ENCODE measurements at regions not wholly inside any gene's neighbourhood (a gene's known extent, or its start where the extent isn't known, plus 50 kb on each side); places are given as distances from the start of the nearest gene placed in this dataset.

DNA sequence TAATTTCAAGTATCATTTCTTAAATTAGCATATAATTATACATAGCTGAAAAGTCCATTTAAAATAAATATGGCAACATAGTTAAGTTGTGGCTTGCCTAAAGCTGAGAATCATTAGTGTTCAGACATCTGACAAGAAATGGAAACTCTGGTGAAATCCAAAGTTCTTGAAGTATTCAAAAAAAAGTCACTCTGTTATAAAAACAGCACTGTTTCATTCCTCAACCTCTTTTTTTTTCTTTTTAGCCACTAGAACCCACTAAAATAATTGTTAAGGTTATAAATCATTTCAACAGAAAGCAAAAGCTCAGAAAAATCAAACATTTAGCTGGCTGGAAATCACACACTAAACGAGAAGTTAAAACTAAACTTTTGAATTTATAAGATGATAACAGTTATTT is 476.7 kb downstream of the LTN1 start:
- TF ChIP-seq EZH2 (IDR thresholded peaks at IDR 0.05; ENCODE audit: borderline replicate concordance, insufficient read depth, low read depth, low read length, poor library complexity, severe bottlenecking): no peak
- TF ChIP-seq, protein P1, sequence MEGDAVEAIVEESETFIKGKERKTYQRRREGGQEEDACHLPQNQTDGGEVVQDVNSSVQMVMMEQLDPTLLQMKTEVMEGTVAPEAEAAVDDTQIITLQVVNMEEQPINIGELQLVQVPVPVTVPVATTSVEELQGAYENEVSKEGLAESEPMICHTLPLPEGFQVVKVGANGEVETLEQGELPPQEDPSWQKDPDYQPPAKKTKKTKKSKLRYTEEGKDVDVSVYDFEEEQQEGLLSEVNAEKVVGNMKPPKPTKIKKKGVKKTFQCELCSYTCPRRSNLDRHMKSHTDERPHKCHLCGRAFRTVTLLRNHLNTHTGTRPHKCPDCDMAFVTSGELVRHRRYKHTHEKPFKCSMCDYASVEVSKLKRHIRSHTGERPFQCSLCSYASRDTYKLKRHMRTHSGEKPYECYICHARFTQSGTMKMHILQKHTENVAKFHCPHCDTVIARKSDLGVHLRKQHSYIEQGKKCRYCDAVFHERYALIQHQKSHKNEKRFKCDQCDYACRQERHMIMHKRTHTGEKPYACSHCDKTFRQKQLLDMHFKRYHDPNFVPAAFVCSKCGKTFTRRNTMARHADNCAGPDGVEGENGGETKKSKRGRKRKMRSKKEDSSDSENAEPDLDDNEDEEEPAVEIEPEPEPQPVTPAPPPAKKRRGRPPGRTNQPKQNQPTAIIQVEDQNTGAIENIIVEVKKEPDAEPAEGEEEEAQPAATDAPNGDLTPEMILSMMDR (IDR thresholded peaks at IDR 0.05): no peak
